CD4-positive, alpha-beta T cell treated with Interleukin-1 beta for 1 hour (primary cell): ENCODE measurements at regions not wholly inside any gene's neighbourhood (a gene's known extent, or its start where the extent isn't known, plus 50 kb on each side); places are given as distances from the start of the nearest gene placed in this dataset.
A peak's percentile ranks its signal among the peaks of the same experiment; 100 is the strongest.

Source experiments
- DNase-seq, 2 donors: peaks; one replicate each; pipeline ENCODE4 v3.0.0-alpha.2; 2020 to 2022

DNA sequence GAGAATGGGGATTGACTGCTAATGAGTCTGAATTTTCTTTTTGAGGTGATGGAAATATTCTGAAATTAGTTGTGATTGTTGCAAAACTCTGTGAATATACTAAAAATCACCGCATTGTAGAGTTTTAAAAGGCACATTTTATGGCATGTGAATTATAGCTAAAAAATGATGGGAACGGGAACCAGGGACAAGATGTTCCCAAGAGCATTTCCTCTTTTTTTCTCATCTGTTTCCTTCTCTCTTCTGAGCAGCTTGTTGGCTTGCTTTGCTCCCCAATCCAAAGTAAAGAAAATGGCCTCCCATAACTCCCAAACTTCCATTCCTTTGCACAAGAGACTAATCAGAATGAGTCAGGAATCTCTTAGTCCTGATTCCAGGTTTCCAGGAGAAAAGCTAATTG, 459.2 kb downstream of the TSHZ3 start:
- DNase-seq: no peak

DNA sequence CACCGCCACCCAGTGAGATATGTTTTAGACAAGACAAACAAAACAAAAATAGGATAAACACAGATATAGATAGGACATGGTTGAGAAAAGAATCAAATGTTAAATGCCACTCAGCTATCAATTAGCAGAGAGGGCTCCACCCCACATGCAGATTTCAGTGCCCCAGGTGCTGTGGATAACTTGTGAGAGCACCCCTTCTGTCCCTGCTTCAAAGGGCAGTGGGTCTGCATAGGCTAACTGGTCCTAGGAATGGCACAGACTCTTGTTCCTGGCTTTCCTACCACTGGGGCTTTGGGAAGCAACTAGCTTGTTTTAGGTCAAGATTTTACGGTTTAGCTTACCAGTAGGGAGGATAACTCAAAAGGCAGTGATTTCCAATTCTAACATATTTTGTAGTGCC, 460.3 kb downstream of the TSHZ3 start:
- no peak for DNase-seq

DNA sequence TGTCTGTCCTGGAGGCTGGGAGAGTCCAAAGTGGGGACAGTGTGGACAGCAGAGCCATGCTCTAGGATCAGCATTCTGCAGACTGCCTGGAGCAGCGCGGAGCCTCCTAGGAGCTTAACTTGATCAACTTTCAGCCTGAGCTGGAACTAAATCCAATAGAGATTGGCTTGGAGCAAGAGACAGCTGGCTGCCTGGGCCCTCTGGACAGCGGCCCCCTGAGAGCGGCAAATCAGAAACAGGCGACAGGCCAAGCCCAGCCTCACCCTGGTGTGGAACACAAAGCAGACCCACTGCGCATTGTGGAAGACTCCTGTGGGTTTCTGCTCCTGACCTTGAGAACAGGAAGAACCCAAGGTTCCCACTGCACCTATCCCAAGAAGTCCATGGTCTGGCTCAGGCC, 462.2 kb downstream of the TSHZ3 start:
- DNase-seq: no peak

DNA sequence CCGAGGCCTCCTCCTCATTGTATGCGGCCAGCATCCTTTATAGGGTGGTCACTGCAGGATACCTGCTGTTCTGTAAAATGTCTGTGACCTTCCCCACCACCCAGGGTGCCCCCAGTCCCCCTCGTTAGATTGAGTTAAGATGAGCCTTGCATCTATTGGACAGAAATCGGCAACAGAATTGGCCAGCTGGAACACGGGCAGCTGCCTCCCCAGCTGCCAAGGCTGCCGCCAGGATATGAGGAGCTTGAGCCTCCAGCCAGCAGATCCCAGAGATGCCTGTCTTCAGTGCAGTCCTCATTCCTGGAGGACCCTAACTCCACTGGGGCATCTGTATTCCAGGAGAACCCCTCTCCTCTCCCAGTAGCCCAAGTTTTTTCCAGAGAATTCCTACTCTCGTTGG, 463.0 kb downstream of the TSHZ3 start:
- no peak for DNase-seq

DNA sequence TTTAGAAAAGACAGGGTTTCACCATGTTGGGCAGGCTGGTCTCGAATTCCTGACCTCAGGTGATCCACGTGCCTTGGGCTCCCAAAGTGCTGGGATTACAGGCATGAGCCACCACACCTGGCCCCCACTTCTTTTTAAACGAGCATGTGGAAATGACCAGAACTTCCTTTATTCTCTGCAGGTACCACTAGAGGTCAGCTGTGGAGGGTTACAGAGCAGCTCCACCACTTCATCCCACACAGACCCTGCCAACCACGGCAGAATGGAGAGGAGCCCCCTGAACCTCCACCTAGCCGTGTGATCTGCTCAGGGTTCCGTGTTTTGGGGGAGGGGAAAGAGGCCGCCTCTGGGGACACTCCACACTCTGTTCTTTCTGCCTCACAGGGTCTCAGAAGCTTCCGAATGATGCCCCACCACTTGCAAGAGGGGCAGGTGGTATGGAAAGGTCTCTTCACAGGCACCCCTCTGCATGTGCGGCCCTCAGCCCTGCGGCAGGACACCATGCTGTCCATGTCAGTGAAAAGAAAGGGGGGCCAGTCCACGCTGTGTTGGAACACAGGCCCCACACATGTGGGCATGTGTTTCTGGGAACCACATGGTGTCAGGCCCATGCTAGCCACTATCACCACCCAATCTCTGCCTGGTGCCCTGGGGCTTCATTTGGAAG, 465.0 kb downstream of the TSHZ3 start:
- DNase-seq: no peak

DNA sequence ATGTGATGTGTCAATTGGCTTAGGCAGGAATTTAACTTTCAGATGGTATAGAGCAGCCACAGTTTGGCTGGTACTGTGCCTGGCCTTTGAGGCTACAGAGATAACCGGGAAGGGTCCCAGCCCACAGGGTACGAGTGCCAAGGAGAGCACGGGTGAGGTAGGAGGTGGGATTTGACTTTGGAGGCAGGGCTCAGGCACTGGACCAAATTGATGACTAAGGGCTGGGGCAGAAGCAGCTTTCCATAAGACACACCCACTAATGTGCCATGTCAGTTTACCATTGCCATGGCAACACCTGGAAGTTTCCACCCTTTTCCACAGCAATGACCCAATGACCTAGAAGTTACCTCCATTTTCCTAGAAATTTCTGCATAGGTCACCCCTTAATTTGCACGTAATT, 466.2 kb downstream of the TSHZ3 start:
- no peak for DNase-seq

DNA sequence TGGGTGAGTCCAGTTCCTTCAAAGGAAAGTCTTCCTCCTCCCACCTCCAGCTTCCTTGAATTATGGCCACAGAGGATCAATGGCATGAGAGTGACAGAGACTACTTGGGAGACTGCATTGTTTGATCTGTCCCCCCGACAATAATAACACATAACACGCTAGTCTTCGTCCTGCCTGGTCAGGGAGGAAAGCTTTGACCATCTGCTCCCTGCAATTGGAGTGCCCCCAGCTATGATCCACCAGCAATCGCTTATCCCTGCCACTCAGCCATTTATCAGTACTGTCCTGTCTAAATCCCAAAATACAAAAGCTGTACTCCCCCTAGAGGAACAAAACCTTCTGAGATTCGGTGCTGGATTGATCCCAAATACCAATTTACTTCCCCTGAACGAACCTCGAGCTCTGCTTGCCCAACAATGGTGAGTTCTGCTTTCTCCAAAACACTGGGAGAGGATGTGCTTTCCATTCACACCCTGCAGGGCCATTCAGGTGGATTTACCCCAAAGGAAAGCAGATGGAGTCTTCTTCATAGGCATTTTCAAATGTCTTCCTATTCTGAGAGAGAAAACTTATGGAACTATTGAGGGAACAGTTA, 466.7 kb downstream of the TSHZ3 start:
- no peak for DNase-seq

DNA sequence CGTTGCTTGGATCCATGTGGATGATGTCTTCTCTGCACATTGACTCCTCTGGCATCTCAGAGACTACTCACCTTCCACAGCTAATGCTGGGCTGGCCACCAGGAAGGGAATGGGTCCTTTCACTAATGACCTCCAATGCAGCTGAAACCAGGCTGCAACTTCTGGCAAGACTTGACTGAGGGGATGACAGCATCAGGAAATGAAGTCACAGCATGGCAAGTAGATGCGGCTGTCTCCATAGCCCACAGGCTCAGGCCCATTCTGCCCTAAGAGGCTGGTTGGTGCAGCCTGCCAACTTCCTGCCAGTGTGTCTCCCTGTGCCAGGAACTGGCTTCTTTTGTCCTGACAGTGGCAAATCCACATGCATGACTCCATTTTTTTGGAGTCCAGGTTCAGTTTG, 467.3 kb downstream of the TSHZ3 start:
- no peak for DNase-seq

DNA sequence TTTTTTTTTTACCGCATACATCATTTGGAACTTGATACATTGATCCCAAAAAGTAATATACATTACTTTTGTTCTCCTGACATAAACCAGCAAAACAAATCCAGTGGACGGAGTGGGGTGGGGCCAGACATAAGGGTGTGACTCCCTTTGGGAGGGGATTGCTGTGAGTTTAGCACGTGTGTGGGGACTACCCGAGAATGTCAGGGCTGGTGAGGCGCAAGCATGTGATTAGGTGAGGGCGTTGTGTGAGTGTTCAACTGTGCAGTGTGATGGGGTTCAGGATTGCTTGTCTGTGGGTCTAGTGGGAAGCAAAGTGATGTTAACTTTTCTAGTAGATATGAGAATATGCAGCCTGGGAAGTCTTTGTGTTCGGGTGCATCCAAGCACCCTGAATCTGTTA, 468.0 kb downstream of the TSHZ3 start:
- DNase-seq: no peak

DNA sequence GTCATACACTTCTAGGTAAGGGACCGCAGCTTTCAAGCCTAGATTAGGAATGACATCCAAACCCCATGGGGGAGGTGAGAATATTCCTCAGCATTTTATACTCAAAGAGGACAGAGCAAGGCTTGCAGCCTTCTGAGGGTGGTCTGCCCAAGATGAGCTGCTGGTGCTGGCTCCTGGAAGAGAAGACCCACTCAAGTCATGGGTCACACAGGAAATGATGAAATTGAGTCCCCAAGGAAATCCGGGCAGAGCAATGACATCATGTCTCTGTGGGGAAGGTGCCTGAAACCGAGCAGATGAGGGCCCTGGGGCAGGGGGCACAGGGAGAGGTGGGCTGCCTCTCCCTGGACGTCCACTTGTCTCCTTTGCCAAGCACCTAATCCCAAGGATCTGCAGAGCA, 468.7 kb downstream of the TSHZ3 start:
- no peak for DNase-seq

DNA sequence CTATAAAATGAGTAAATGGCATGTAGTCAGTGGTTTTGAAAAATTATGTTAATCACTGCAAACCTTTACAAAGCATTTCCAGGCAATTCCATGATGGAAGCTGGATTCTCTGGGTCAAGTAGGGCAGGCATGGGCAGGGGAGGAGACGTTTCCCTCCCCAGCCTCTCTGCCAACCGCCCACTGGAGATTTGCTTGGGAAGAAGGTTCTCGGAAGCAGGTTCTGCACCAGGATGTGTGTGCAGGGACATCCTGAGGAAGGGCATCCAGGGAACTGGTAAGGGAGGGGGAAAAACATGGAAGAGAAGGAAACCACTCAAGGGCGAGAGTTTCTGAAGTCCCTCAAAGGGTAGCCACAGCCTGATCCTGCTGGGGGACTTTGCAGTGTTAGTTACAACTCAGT, 469.1 kb downstream of the TSHZ3 start:
- DNase-seq: no peak

DNA sequence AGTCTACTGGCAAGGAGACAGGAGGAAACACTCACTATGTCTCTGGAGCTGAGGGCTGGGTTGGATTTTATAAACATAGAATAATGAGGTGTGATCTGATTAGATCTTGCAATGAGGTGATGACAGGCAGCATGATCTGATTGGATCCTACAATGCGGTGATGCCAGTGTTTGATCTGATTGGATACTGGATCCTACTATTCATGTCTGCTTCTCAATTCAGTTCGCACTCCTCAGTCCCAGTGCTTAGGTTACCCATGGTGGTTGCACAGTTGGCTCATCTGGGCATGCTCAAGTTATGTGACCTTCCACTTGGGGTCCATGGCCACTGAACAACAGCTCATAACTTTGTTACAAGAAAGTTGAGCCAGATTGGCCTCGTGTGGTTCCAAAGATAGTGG, 469.5 kb downstream of the TSHZ3 start:
- no peak for DNase-seq

DNA sequence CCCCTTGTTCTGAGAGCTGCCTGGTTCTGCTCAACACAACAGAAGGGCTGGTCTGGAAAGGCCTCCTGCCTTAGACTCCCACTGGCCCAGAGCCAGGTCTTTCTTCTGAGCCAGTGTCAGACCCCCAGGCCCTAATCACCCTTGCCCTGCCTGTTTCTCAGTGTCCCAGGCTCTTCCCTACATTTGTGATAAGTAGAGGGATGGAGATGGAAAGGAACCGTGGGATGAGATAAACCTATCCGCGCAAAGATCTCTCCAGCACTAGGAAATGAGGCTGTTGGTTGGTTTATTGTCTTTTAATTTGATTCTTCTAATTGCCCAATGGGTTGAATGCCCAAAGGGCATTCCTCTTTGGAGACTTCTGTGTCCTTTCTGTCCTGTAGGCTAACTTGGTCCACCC, 470.0 kb downstream of the TSHZ3 start:
- DNase-seq: no peak

DNA sequence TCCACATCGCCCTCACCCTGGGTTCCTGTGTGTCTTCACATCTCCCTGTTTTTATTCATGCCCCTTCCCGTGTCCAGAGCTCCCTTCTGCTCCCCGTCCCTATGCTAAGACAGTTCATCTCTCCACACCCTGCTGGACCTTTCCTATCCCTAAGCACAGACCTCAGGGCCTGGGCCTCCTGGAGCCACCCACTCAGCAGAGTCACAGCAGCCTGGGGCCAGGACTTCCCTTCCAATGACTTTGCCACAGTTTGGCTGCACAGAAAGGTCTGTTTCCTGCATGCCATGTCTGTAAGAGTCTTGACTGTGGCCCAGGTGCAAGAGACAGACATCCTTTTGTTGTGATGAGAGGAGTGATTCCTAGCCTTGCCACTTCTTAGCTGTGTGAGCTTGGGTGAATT, 470.7 kb downstream of the TSHZ3 start:
- no peak for DNase-seq

DNA sequence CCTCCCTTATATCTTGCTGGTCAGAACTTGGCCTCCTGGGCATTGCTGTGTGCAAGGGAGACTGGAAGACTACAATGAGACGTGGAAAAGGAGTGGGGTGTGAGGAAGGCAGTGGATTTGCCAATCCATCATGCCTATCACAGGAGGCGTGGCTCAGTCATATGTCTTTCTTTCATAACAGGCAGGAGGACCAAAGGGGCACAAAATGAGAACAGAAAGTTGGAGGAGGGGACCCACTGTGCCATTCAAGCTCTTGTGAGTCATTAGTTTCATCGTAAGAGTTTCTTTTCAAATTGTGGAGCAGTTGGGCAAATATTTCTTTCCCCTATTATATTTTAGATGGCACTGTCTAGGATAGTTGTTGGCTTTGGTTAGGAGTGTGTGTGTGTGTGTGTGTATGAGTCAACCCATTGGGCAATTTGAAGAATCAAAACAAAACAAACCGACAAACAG, 471.5 kb downstream of the TSHZ3 start:
- DNase-seq: peak in 1 of 2 donors; percentile 44

DNA sequence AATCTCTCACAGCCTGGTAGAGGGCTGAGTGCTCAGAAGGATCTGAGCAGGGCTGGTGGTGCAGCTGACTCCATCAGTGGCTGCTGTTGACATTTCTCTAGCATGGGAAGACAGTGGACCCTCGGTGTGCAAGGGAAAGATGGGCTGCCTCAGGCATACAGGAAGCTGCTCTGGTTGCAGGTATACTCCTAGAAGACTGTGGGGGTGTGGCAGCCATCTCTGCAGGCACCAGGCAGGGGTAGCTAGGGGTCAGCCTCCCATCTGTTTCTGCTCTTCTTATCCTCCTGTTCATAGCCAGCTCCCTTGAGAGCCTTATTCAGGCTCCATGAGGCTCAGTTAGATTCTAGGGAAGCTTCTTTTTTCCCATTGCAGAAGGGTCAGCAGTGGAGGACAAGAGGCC, 475.5 kb downstream of the TSHZ3 start:
- no peak for DNase-seq

DNA sequence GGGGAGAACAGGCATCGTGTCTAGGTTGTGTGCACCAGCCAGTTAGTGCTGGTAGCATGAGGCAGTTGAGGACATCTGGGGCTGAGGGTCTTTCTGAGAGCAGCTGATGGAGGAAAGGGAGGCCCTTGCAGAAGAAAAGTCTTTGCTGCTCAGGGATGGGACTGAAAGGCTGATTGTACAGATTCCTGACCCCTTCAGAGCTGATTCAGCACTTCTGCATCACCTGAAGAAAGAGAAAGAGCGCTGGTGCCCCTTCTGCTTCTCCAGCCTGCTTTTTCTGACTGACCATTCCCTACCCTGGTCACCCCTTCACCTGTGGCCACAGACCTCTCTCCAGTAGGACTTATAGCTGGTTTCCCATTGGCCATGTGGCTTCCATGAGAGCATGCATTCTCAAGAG, 476.2 kb downstream of the TSHZ3 start:
- no peak for DNase-seq

DNA sequence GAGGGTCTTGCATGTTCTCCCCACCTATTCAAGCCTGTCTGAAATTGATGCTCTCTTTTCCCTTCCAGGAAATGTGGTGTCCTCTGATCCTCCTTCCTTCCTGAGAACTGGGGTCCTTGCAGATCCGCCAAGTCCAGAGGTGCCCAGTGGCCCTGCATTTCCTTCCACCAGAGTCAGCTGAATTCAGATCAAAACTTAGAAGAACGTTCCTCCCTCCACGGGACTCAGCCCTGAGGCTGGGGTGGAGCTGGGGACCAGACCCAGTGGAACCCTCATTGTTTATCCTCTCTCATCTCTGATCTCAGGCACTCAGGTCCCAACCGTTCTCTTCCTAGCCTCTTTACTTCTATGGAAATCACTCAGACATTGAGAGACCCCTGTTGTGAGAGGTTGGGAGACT, 477.3 kb downstream of the TSHZ3 start:
- DNase-seq: no peak

DNA sequence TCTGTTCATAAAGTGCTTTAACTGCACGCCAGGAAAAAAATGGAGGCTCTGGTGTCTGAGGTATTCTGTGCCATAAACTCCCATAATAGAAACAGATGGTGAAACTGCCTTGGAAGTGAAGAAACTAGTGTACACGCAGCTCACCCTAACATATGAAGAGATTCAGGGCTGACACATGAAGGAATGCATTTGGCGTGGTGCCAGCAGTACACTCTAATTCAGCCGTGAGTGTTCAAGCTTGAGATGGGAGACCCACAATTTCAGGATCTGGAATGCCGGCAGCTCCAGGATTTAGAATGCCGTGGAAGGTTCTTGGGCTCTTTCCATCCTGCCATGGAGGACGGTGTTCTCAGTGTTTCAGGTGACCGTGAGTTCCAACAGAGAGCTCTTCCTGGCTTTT, 478.4 kb downstream of the TSHZ3 start:
- DNase-seq: no peak

DNA sequence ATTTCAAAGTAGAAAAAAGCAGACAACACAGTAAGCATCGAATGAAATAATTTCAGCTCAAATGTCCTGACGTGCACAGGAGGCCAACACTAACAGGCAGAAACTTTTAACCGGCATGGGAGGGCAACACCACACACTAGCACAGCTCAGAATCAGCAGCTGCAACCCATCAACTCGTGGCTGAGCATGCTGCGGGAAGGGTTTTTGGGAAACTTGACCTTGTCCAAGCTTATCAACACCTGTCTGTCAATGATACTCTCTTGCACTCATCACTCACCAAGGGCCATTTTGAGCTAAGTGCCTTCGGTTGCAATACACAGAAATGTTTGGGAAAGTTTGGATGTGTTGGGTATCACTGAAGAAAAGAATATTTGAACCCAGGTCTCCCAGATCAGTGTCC, 483.7 kb downstream of the TSHZ3 start:
- DNase-seq: no peak

DNA sequence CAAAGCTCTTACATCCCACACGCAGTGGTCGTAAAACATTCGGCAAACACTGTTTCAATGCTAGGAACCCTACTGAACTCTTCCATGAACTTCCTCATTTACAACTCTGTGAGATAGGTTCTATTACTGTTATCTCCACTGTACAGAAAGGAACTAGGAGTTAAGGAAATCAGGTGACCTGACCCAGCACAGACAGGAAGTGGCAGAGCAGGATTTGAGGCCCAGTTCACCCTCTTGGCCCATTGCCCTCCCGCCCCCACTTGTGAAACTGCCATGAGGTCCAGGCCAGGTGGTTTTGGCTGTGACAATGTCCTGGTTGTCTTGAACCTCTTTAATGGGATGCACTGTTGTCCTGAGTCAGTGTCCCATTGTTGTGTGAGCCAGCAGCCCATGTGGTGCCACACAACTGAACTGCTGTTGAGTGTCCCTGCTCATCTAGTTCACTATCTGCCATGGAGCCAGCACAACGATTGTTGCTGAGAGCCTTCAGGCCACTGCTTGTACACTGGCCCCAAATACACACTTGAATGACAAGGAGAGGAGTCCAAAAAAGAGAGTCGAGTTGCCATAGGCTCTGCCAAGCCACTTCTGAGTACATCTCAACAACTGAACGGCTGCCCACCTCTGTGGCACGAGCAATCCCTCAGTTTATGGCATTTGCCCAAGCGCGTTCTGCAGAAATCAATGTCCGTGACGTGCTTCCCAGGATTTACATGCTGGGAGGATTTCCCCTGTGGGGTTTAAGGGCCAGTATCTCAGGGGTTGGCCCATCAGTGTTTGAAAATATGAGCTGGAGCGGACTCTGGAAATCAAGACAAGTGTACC, 484.6 kb downstream of the TSHZ3 start:
- peak in 1 of 2 donors; percentile 4 for DNase-seq

DNA sequence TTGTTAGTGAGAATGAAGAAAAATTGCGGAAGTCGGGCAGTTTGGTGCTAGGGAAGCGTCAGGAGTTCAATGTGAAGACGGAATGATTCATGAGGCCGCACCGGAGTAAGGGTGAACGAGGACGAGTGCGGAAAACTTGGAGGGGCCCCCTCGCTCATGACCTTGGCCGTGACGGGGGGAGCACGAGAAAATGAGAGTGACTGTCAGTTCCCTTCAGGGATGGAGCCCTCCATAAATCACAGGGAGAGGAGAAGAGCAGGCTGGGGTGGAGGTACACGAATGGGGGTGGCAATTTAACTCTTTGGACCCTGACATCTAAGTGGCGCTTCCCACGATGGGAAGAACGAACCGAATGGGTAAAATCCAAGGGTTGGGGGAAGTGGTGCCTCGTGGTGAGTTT, 486.4 kb downstream of the TSHZ3 start:
- DNase-seq: no peak

DNA sequence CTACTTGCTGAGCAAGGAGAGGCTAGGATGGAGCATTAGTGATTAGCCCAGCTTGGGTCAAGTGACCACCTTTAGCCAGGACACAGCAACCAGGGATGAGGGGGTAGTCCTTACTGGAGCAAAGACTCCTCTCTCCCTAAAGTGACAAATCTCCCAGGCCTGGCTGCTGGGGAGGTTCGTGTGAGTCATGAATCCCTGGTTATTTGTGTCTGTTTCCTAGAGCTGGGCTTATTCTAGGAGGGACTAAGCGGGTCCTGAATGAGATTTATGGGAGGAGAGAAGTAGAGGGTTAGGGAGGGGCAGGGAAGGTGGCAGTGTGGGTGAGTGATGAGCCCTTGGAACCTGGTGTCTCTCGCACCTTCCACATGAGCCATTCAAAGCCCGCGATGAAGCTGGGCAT, 487.3 kb downstream of the TSHZ3 start:
- no peak for DNase-seq

DNA sequence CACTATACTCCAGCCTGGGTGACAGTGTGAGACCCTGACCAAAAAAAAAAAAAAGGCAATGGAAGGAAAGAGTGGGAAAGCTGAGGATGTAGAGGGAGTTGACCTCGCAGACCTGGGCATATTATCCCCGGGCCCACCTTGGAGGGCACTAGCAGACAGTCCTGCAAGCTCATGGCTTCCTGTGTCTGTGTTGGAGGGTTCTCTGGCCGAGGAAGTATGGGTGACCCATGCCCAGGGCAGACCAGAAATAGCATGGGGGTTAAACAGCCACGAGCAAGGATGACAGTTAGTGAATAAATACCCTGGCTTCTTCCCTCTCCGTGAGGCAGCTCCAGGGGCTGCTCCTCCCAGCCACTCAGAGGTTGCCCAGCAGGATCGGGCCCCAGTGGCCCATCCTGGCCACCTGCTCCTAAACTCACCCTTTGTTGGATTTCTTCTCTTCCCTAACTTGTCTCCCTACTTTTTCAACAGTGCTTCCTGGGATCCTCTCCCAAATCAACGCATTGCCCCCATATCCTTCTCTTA, 485.8 kb downstream of the ZNF536 start:
- no peak for DNase-seq
